ENCODE measurements at regions not wholly inside any gene's neighbourhood (a gene's known extent, or its start where the extent isn't known, plus 50 kb on each side); places are given as distances from the start of the nearest gene placed in this dataset.

GRCh38 chr3:104460477-104461406, 906.0 kb upstream of the ALCAM start:
- peak overlapping the region; percentile 9; the same call in 1 of the 2 replicates for H3K27ac ChIP-seq (ENCODE audit: low read length)
- no peak overlapping the region for H3K9ac ChIP-seq (ENCODE audit: low read length)
- no peaks in the 10 kb centered on the region for H3K79me2 ChIP-seq (ENCODE audit: low read length)
- H4K20me1 ChIP-seq (ENCODE audit: insufficient read depth, low read length) = no peaks in the 10 kb centered on the region
- H3K36me3 ChIP-seq (replicated peaks; ENCODE audit: insufficient read depth, low read length) = no peaks in the 10 kb centered on the region
- peaks cover 4% of the 10 kb centered on the region; the same call in 1 of the 2 replicates for H3F3A ChIP-seq (ENCODE audit: insufficient read depth, low read length)
- H3K9me2 ChIP-seq (replicated peaks; ENCODE audit: insufficient read depth, low read length) = no peaks in the 10 kb centered on the region
- no peaks in the 10 kb centered on the region for H3K9me3 ChIP-seq (replicated peaks; ENCODE audit: insufficient read depth, low read length)
- H2AFZ ChIP-seq (ENCODE audit: low read length) = no peak overlapping the region
- H3K4me3 ChIP-seq (ENCODE audit: low read length) = no peak overlapping the region
- peak overlapping the region; percentile 39; the same call in 1 of the 2 replicates for H3K4me2 ChIP-seq (ENCODE audit: low read depth, low read length)
- DNase-seq = peak; percentile 76
- H3K4me1 ChIP-seq (ENCODE audit: low read length) = peaks cover 15% of the 10 kb centered on the region
- H3K27me3 ChIP-seq (replicated peaks; ENCODE audit: insufficient read depth, low read length) = no peaks in the 10 kb centered on the region
- TF ChIP-seq, protein P1, sequence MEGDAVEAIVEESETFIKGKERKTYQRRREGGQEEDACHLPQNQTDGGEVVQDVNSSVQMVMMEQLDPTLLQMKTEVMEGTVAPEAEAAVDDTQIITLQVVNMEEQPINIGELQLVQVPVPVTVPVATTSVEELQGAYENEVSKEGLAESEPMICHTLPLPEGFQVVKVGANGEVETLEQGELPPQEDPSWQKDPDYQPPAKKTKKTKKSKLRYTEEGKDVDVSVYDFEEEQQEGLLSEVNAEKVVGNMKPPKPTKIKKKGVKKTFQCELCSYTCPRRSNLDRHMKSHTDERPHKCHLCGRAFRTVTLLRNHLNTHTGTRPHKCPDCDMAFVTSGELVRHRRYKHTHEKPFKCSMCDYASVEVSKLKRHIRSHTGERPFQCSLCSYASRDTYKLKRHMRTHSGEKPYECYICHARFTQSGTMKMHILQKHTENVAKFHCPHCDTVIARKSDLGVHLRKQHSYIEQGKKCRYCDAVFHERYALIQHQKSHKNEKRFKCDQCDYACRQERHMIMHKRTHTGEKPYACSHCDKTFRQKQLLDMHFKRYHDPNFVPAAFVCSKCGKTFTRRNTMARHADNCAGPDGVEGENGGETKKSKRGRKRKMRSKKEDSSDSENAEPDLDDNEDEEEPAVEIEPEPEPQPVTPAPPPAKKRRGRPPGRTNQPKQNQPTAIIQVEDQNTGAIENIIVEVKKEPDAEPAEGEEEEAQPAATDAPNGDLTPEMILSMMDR (IDR thresholded peaks at IDR 0.05; ENCODE audit: low read length) = peak; percentile 61
- no peak for TF ChIP-seq EZH2phosphoT487 (IDR thresholded peaks at IDR 0.05; ENCODE audit: low read length)
- no peak for TF ChIP-seq EZH2 (optimal IDR thresholded peaks at IDR 0.05; ENCODE audit: low read depth, low read length)

DNA sequence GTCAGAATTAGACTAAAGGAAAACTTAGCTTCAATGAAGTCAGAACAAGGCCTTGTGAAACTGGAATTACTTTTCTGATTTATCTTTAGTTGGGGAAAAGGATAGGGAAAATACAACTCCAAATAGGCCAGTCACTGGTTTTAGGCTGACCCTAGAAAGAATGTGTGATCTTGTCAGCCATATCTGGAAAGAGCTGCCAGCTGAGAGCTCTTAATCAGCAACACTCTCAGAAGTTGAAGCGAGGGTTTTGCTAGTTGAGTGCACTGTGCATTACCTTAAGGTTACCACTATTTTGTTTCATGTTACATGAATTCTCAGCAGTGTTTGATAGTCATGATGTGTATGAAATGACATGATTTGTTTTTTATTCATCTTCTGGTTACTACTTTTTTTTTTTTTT, 905.3 kb upstream of the ALCAM start:
- Histone ChIP-seq H3K4me2 (ENCODE audit: low read depth, low read length) (no peak overlapping the region), H3K4me1 (ENCODE audit: low read length) (peaks cover 15% of the 10 kb centered on the region), H2AFZ (ENCODE audit: low read length) (no peak overlapping the region), H3K9ac (ENCODE audit: low read length) (no peak overlapping the region), H3F3A (ENCODE audit: insufficient read depth, low read length) (peaks cover 4% of the 10 kb centered on the region; the same call in 1 of the 2 replicates), H3K36me3 (replicated peaks; ENCODE audit: insufficient read depth, low read length) (no peaks in the 10 kb centered on the region), H4K20me1 (ENCODE audit: insufficient read depth, low read length) (no peaks in the 10 kb centered on the region), H3K79me2 (ENCODE audit: low read length) (no peaks in the 10 kb centered on the region), H3K27me3 (replicated peaks; ENCODE audit: insufficient read depth, low read length) (no peaks in the 10 kb centered on the region), H3K27ac (ENCODE audit: low read length) (no peak overlapping the region), H3K9me3 (replicated peaks; ENCODE audit: insufficient read depth, low read length) (no peaks in the 10 kb centered on the region), H3K4me3 (ENCODE audit: low read length) (no peak overlapping the region), H3K9me2 (replicated peaks; ENCODE audit: insufficient read depth, low read length) (no peaks in the 10 kb centered on the region)
- TF ChIP-seq, protein P1 (IDR thresholded peaks at IDR 0.05; ENCODE audit: low read length) = no peak
- TF ChIP-seq EZH2phosphoT487 (IDR thresholded peaks at IDR 0.05; ENCODE audit: low read length) = no peak
- no peak for TF ChIP-seq EZH2 (optimal IDR thresholded peaks at IDR 0.05; ENCODE audit: low read depth, low read length)
- DNase-seq = no peak

GRCh38 chr3:104472221-104472620, 894.5 kb upstream of the ALCAM start:
- TF ChIP-seq, protein P1 (IDR thresholded peaks at IDR 0.05; ENCODE audit: low read length) = no peak
- TF ChIP-seq EZH2 (optimal IDR thresholded peaks at IDR 0.05; ENCODE audit: low read depth, low read length) (no peak), EZH2phosphoT487 (IDR thresholded peaks at IDR 0.05; ENCODE audit: low read length) (no peak)
- no peak overlapping the region for H3K4me2 ChIP-seq (ENCODE audit: low read depth, low read length)
- no peaks in the 10 kb centered on the region for H3F3A ChIP-seq (ENCODE audit: insufficient read depth, low read length)
- DNase-seq = no peak
- H3K9ac ChIP-seq (ENCODE audit: low read length) = no peak overlapping the region
- no peaks in the 10 kb centered on the region for H3K27me3 ChIP-seq (replicated peaks; ENCODE audit: insufficient read depth, low read length)
- no peaks in the 10 kb centered on the region for H4K20me1 ChIP-seq (ENCODE audit: insufficient read depth, low read length)
- H3K27ac ChIP-seq (ENCODE audit: low read length) = no peak overlapping the region
- H3K36me3 ChIP-seq (replicated peaks; ENCODE audit: insufficient read depth, low read length) = no peaks in the 10 kb centered on the region
- no peaks in the 10 kb centered on the region for H3K79me2 ChIP-seq (ENCODE audit: low read length)
- no peaks in the 10 kb centered on the region for H3K4me1 ChIP-seq (ENCODE audit: low read length)
- H3K9me3 ChIP-seq (replicated peaks; ENCODE audit: insufficient read depth, low read length) = no peaks in the 10 kb centered on the region
- no peaks in the 10 kb centered on the region for H3K9me2 ChIP-seq (replicated peaks; ENCODE audit: insufficient read depth, low read length)
- no peak overlapping the region for H3K4me3 ChIP-seq (ENCODE audit: low read length)
- no peak overlapping the region for H2AFZ ChIP-seq (ENCODE audit: low read length)

Measured in MM.1S (cell line).